Activated CD8-positive, alpha-beta memory T cell treated with anti-CD3 and anti-CD28 coated beads, Interleukin-2, amount 10 ng/mL, durations not matched to agents 7 days and 5 days (primary cell): ENCODE measurements at regions not wholly inside any gene's neighbourhood (a gene's known extent, or its start where the extent isn't known, plus 50 kb on each side); places are given as distances from the start of the nearest gene placed in this dataset.

Experiments
- ATAC-seq: fragments of 150-1000 bp; cut with Tn5 transposase; one replicate; pipeline ENCODE4 v1.10.0; 2021; ENCODE audit warnings: moderate library complexity
- CTCF ChIA-PET: fragments of 350-600 bp; sonication (Branson Sonifier 250); formaldehyde crosslinking; loops from one replicate; lab custom pipeline; 2021; ENCODE audit warnings: antibody characterized with exemption; lab: Charles Lee
- DNase-seq: peaks from one replicate; pipeline ENCODE4 v3.0.0-alpha.2; 2020
- H3K27ac Mint-ChIP-seq: one replicate; pipeline ENCODE4 v1.8.0; 2021; ENCODE audit warnings: mild to moderate bottlenecking, mixed read lengths
- H3K27me3 Mint-ChIP-seq: one replicate; pipeline ENCODE4 v1.8.0; 2021; ENCODE audit warnings: mixed read lengths
- H3K36me3 Mint-ChIP-seq: one replicate; pipeline ENCODE4 v1.8.0; 2021; ENCODE audit warnings: mild to moderate bottlenecking, mixed read lengths
- H3K4me1 Mint-ChIP-seq: one replicate; pipeline ENCODE4 v1.8.0; 2021; ENCODE audit warnings: mixed read lengths
- H3K4me3 Mint-ChIP-seq: one replicate; pipeline ENCODE4 v1.8.0; 2021; ENCODE audit warnings: mild to moderate bottlenecking, moderate library complexity, mixed read lengths
- H3K9me3 Mint-ChIP-seq: one replicate; pipeline ENCODE4 v1.8.0; 2022; ENCODE audit warnings: low read depth, mixed read lengths

DNA sequence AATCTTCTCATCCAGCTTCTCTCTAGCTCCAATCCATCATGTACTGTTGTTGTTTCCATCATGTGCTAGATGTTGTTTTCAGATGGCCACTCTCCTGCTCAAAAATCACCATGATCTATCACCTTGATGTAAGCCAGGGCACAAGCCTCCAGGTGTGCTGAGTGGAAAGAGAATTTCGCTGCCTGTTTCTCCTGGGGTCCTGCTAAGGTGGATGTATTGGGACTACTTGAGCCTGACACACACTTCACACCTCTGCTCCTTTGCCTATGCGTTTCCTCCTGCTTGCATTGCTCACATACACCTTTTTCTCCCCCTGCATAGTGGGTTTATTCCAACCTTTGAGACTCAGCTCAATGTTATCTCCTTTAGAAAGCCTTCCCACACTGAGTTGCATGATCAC, 287.6 kb downstream of the CYRIA start:
- H3K36me3 Mint-ChIP-seq = no peaks in the 10 kb centered on the region
- ATAC-seq (no peak), DNase-seq (no peak)
- no peaks in the 10 kb centered on the region for H3K9me3 Mint-ChIP-seq
- CTCF ChIA-PET = no interaction called here
- no peaks in the 10 kb centered on the region for H3K4me1 Mint-ChIP-seq
- no peak overlapping the region for H3K27ac Mint-ChIP-seq
- H3K4me3 Mint-ChIP-seq = no peak overlapping the region
- H3K27me3 Mint-ChIP-seq = no peaks in the 10 kb centered on the region

DNA sequence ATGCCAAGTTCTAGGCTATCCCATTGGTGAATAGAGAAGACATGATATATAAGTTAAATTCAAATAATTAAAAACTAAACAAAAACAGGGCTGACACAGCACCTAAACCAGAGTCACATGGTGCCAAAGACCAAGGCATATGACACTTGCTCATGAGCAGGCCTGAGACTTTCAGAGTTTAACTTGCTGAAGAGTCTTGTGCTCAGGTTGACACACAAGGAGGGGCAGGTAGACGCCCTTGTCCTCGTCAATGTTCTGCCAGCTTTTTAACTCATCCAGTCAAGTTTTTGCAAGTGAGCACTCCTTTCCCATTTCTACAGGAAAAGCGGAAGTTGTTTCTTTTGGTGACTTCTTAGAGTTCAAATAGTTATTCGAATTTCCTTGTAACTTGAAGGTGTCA, 289.7 kb downstream of the CYRIA start:
- CTCF ChIA-PET = no interaction called here
- Mint-ChIP-seq H3K36me3 (no peaks in the 10 kb centered on the region), H3K27ac (no peak overlapping the region), H3K27me3 (no peaks in the 10 kb centered on the region), H3K4me3 (no peak overlapping the region), H3K9me3 (no peaks in the 10 kb centered on the region), H3K4me1 (no peaks in the 10 kb centered on the region)
- DNase-seq (no peak), ATAC-seq (no peak)

DNA sequence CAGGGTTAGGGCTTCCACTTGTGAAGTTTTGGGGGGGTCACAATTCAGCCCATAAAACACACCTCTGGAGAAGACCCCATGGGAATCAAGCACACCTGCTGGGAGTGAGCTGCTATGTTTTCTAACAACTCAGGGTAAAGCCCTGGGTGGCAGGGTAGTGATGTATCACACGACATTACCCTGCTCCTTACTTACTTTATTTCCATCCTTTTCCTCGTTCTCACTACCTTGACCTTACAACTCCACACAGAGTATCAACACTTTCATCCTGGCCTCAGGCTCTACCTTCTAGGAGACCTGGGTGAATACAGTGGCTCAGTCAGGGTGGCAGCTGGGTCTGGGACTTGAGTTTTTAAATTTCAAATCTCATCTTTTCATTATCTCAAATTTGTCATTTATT, 290.3 kb downstream of the CYRIA start:
- Mint-ChIP-seq H3K4me3 (no peak overlapping the region), H3K27me3 (no peaks in the 10 kb centered on the region), H3K9me3 (no peaks in the 10 kb centered on the region), H3K36me3 (no peaks in the 10 kb centered on the region), H3K4me1 (no peaks in the 10 kb centered on the region), H3K27ac (no peak overlapping the region)
- no peak for ATAC-seq
- CTCF ChIA-PET = no interaction called here
- no peak for DNase-seq

DNA sequence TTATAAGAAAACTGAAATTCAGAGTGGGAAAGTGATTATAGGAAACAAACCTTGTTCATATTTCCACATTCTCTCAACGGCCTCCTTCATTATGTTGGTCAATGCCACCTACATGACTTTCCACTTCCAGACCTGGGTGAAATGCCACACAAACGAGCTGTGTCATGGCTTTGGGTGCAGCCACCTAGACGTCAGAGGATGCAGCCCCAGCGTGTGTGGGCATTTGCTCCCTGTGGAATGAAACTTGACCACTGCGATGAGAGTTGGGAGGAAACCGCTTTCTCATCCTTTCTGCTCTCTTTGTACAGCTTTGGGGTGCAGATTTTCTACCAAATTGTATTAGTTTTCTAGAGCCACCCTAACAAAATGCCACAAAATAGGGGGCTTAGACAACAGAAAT, 291.0 kb downstream of the CYRIA start:
- Mint-ChIP-seq H3K27me3 (no peaks in the 10 kb centered on the region), H3K9me3 (no peaks in the 10 kb centered on the region), H3K4me3 (no peak overlapping the region), H3K27ac (no peak overlapping the region), H3K36me3 (no peaks in the 10 kb centered on the region), H3K4me1 (no peaks in the 10 kb centered on the region)
- ATAC-seq (no peak), DNase-seq (no peak)
- CTCF ChIA-PET = no interaction called here

DNA sequence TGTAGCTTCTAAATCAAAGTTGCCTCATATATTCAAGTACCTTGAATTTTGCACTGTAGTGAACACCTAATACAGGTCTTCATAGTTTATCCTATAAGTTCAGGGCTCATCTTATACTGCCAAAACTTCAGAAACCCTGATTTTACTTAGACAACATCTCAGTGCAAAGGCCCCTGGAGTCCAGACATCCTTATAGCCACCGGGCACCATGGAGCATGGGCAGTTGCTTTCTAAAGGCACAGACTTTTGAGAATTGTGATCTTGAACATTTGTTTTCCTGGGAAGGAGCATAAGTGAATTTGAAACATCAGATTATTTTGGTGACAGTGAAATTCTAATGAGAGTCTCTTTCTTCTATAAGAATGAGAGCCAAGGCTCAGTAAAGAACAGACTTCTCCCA, 292.3 kb downstream of the CYRIA start:
- Mint-ChIP-seq H3K9me3 (no peaks in the 10 kb centered on the region), H3K36me3 (no peaks in the 10 kb centered on the region), H3K4me3 (no peak overlapping the region), H3K4me1 (no peaks in the 10 kb centered on the region), H3K27ac (no peak overlapping the region), H3K27me3 (no peaks in the 10 kb centered on the region)
- DNase-seq (no peak), ATAC-seq (no peak)
- CTCF ChIA-PET = no interaction called here

DNA sequence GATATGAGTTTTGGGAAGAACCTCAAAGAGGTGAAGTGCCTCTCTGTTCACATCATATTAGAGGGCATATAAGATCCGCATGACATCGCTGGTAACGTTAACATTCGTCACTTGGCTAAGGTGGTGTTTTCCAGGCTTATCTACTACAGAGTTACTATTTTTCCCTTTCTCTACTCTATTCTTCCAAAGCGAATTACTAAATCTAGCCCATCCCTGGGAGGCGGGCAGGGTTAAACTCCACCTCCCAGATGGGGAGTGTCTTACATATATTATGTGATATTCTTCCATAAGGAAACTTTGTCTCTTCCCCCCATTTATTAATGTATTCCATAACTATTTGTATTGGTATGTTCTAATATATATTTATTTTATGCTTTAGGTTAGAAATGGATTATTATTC, 293.9 kb downstream of the CYRIA start:
- H3K27me3 Mint-ChIP-seq = no peaks in the 10 kb centered on the region
- DNase-seq = no peak
- H3K4me1 Mint-ChIP-seq = no peaks in the 10 kb centered on the region
- ATAC-seq = no peak
- H3K36me3 Mint-ChIP-seq = no peaks in the 10 kb centered on the region
- no peak overlapping the region for H3K4me3 Mint-ChIP-seq
- H3K9me3 Mint-ChIP-seq = no peaks in the 10 kb centered on the region
- no peak overlapping the region for H3K27ac Mint-ChIP-seq
- CTCF ChIA-PET = no interaction called here

DNA sequence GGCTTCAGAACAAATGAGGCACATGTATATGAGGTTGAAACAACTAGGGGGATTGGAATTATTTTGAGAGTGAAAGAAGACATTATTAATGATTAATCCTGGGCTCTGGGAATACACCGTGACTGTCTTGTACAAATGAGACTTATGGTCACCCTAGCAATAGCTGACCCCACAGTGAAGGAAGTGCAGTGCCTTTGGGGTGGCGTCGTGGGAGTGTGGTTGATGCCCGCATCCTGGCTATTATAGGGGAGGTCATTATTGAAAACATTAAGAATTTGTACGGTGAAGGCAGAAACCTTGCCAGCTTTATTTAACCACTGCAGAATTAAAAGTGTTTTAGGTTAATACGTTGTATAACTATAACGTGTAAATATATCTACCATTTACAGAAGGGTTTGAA, 296.7 kb downstream of the CYRIA start:
- Mint-ChIP-seq H3K4me3 (no peak overlapping the region), H3K9me3 (no peaks in the 10 kb centered on the region), H3K4me1 (no peaks in the 10 kb centered on the region), H3K27me3 (no peaks in the 10 kb centered on the region), H3K27ac (no peak overlapping the region), H3K36me3 (no peaks in the 10 kb centered on the region)
- no peak for DNase-seq
- no peak for ATAC-seq
- CTCF ChIA-PET = no interaction called here

DNA sequence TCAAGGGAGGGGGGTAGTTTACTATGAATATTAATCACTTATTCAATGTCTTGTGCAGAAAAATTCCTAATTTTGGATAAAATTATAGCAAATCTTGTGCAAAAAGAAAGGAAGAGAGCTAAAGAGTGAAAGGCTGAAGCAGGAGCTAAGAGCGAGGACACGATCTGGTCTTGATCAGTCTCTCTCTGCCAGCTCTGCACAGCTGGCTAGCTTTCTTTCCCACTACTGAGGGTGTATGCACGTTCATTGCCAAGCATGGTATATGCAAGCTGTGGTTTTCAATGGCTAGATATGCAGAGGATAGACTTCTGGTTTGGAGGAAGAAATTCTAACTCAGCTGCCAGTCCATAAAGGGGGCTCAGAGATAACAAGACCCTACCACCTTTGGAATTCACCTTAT, 297.3 kb downstream of the CYRIA start:
- Mint-ChIP-seq H3K4me3 (no peak overlapping the region), H3K27me3 (no peaks in the 10 kb centered on the region), H3K36me3 (no peaks in the 10 kb centered on the region), H3K4me1 (no peaks in the 10 kb centered on the region), H3K27ac (no peak overlapping the region), H3K9me3 (no peaks in the 10 kb centered on the region)
- no peak for ATAC-seq
- CTCF ChIA-PET = no interaction called here
- no peak for DNase-seq

DNA sequence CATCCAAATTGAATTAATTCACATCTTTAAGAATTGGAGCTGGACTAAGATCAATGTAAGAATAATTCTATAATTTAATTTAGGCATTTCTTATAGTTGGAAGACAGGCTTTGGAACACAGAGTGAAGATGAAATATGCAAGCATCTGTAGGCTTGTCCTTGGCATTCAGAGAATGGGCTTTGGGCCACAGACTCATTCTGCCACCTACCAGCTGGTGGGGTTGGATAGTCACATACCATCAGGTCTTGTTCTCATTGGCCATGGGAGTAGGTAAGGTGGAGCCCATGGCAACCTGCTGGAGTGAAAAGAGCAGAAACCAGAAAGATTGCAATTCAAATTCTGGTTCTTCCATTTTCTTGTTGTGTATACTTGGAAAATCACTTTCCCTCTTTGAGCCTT, 300.3 kb downstream of the CYRIA start:
- DNase-seq (no peak), ATAC-seq (no peak)
- H3K27me3 Mint-ChIP-seq = no peaks in the 10 kb centered on the region
- H3K4me1 Mint-ChIP-seq = no peaks in the 10 kb centered on the region
- no peaks in the 10 kb centered on the region for H3K36me3 Mint-ChIP-seq
- H3K27ac Mint-ChIP-seq = no peak overlapping the region
- no peaks in the 10 kb centered on the region for H3K9me3 Mint-ChIP-seq
- CTCF ChIA-PET = no interaction called here
- no peak overlapping the region for H3K4me3 Mint-ChIP-seq

DNA sequence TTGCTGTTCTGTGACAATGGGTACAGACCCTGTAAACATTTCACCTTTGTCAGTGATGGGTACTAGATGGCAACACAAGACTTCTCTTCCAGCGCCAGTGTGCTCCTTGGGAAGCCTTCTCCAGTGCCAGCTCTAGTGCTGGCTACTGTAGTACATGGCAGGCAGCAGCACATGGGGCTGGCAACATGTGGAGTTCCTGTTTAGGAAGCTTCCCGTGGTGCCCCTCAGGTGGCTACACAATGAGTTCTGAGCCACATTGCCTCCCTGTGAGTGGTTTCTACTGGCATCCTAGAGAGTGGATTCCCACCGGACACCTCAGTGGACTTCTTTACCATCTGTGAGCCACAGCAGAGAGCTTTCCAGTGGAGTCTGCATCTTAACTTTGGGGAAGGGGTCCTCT, 302.1 kb downstream of the CYRIA start:
- Mint-ChIP-seq H3K36me3 (no peaks in the 10 kb centered on the region), H3K4me1 (no peaks in the 10 kb centered on the region), H3K9me3 (no peaks in the 10 kb centered on the region), H3K27me3 (no peaks in the 10 kb centered on the region), H3K27ac (no peak overlapping the region), H3K4me3 (no peak overlapping the region)
- DNase-seq (no peak), ATAC-seq (no peak)
- CTCF ChIA-PET = no interaction called here

DNA sequence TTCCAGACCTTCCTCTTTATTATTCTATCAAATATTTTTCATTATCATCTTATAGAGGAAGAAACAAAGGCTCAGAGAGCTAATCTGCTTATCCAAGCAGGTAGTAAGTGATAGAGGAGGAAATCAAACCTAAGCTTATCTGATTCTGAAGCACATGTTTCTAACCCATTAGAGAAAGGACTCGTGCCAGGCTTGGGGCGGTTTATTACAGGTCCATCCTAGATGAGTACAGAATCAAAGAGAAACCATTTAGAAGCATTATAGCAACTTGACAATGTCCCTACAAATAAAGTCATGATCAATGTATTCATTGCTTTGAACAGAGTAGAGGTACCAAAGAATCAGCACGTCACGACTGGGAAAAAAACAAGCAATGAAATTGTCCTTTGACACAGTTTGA, 303.0 kb downstream of the CYRIA start:
- no peak for ATAC-seq
- CTCF ChIA-PET = no interaction called here
- DNase-seq = no peak
- H3K27me3 Mint-ChIP-seq = no peaks in the 10 kb centered on the region
- H3K27ac Mint-ChIP-seq = no peak overlapping the region
- H3K36me3 Mint-ChIP-seq = no peaks in the 10 kb centered on the region
- H3K9me3 Mint-ChIP-seq = no peaks in the 10 kb centered on the region
- no peak overlapping the region for H3K4me3 Mint-ChIP-seq
- H3K4me1 Mint-ChIP-seq = no peaks in the 10 kb centered on the region

DNA sequence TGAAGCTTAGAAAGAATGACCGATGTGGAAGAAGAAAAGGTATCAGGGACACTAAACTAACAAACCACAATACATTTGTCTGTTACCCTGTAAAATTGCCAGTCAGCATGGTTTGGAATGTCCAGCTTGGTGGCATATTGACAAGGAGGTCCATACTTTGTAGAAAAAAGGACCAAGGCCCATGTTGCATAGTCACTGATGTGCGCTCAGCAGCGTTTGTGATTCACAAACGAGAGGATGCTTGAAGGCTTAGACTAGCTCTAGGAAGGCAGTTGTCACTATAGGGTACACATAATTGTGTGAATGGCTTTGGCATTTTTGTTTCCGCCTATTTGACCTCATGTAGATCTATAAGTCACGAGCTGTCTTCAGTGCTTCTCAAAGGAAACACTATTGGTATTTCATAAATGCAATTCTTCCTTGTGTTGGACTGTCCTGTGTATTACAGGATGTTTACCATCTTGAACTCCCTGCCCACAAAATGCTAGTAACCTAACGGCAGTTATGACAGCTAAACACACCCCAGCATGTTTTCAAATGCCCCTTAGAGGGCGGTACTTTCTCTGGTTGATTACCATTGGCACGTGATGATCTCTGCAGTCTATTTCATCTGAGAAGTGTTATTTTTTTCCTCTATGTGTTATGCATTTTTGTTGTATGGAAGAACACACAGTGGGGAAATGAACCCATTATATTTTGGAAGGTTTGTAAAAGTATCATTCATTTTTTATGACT, 304.2 kb downstream of the CYRIA start:
- ATAC-seq (no peak), DNase-seq (no peak)
- CTCF ChIA-PET = no interaction called here
- no peak overlapping the region for H3K27ac Mint-ChIP-seq
- no peaks in the 10 kb centered on the region for H3K4me1 Mint-ChIP-seq
- no peak overlapping the region for H3K4me3 Mint-ChIP-seq
- H3K27me3 Mint-ChIP-seq = no peaks in the 10 kb centered on the region
- H3K9me3 Mint-ChIP-seq = no peaks in the 10 kb centered on the region
- no peaks in the 10 kb centered on the region for H3K36me3 Mint-ChIP-seq

DNA sequence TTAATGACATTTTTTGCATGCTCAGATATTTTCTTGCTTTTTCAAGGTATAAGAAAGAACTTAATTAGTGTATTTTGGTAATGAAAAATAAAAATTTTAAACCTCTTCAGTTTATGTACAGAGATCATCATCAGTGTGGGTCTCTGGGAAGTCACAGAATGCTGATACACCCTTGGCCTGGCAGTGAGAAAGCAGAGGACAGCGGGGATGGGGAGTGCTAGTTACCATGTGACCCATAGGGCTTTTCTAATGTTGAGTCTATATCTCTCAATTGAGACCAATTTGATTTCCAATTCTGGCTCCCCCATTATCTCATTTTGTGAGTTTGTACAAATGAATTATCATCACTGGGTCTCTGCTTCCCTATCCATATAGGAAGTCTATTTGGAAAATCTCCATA, 305.7 kb downstream of the CYRIA start:
- no peaks in the 10 kb centered on the region for H3K36me3 Mint-ChIP-seq
- H3K27me3 Mint-ChIP-seq = no peaks in the 10 kb centered on the region
- H3K9me3 Mint-ChIP-seq = no peaks in the 10 kb centered on the region
- no peak overlapping the region for H3K27ac Mint-ChIP-seq
- H3K4me3 Mint-ChIP-seq = no peak overlapping the region
- H3K4me1 Mint-ChIP-seq = no peaks in the 10 kb centered on the region
- CTCF ChIA-PET = no interaction called here
- no peak for DNase-seq
- no peak for ATAC-seq

DNA sequence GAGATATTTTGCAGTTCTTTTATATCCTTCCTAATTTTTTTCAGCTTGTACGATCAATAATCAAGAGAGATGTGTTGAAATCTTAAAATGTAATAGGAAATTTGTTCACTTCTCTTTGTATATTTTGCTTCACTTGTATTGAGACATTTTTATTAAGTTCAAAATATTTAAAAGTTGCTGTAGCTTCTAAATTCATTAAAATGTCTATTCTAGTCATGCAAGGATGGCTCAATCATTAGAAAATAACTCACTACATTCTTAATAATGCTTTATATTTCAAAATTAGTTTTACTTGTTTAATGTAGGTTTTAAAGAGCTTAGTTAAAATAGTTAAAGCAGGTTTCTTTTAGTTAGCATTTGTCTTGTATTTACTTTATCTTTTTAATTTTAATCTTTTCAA, 308.4 kb downstream of the CYRIA start:
- H3K27ac Mint-ChIP-seq = no peak overlapping the region
- no peak overlapping the region for H3K4me3 Mint-ChIP-seq
- ATAC-seq (no peak), DNase-seq (no peak)
- no peaks in the 10 kb centered on the region for H3K36me3 Mint-ChIP-seq
- H3K27me3 Mint-ChIP-seq = no peaks in the 10 kb centered on the region
- no peaks in the 10 kb centered on the region for H3K4me1 Mint-ChIP-seq
- CTCF ChIA-PET = no interaction called here
- H3K9me3 Mint-ChIP-seq = peaks cover 3% of the 10 kb centered on the region

DNA sequence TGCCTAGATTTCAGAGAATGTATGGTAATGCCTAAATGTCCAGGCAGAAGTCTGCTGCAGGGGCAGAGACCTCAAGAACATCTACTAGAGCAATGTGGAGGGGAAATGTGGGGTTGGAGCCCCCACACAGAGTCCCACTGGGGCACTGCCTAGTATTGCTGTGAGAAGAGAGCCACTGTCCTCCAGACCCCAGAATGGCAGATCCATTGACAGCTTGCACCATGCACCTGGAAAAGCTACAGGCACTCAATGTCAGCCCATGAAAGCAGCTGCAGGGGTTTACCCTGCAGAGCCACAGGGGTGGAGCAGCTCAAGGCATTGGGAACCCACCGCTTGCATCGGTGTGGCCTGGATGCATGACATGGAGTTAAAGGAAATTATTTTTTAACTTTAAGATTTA, 314.1 kb downstream of the CYRIA start:
- no peaks in the 10 kb centered on the region for H3K36me3 Mint-ChIP-seq
- DNase-seq = no peak
- H3K9me3 Mint-ChIP-seq = peaks cover 8% of the 10 kb centered on the region
- no peak overlapping the region for H3K4me3 Mint-ChIP-seq
- CTCF ChIA-PET = no interaction called here
- no peak overlapping the region for H3K27ac Mint-ChIP-seq
- no peak for ATAC-seq
- H3K4me1 Mint-ChIP-seq = no peaks in the 10 kb centered on the region
- no peaks in the 10 kb centered on the region for H3K27me3 Mint-ChIP-seq
